ENCODE measurements at regions not wholly inside any gene's neighbourhood (a gene's known extent, or its start where the extent isn't known, plus 50 kb on each side); places are given as distances from the start of the nearest gene placed in this dataset.

DNA sequence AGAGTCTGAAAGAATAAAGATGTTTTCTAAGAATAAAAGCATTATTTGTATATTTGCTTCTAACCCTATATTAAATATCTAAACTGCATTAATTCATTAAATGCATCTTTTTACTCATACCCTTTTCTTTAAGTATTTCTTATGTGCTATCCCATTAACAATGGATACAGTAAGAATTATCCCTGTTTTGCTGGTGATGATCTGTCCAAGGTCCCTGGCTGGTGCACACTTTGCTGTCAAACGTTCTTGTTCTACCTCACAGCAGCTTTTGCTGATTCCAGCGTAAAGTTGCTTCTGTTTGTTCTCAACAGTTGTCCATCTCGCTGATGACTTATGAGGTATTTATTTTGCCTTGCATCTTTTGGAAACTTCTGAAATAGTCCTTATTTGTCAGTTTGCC, 504.0 kb downstream of the PLCL1 start:
- no peak for TF ChIP-seq EZH2 (IDR thresholded peaks at IDR 0.05; ENCODE audit: insufficient read depth, poor library complexity, severe bottlenecking)
- TF ChIP-seq EZH2phosphoT487 (IDR thresholded peaks at IDR 0.05; ENCODE audit: insufficient read depth, low read depth) = no peak
